Neural crest cell (in vitro differentiated cells): ENCODE measurements at regions not wholly inside any gene's neighbourhood (a gene's known extent, or its start where the extent isn't known, plus 50 kb on each side); places are given as distances from the start of the nearest gene placed in this dataset.
A peak's percentile ranks its signal among the peaks of the same experiment; 100 is the strongest.

ENCODE experiments used
- DNase-seq: peaks from one replicate; pipeline ENCODE4 v3.0.0; 2021; ENCODE audit warnings: low read depth, mixed read lengths, low spot score
- H3K27ac Mint-ChIP-seq: one replicate; pipeline ENCODE4 v1.8.0; 2021; ENCODE audit warnings: mild to moderate bottlenecking, mixed read lengths; ENCODE audit not compliant: unreplicated experiment
- H3K27me3 Mint-ChIP-seq: 2 replicates; pipeline ENCODE4 v1.8.0; 2021; ENCODE audit warnings: low read depth, mild to moderate bottlenecking, mixed read lengths
- H3K36me3 Mint-ChIP-seq: 2 replicates; pipeline ENCODE4 v1.8.0; 2021; ENCODE audit warnings: low read depth, mild to moderate bottlenecking, mixed read lengths
- H3K4me1 Mint-ChIP-seq: 2 replicates; pipeline ENCODE4 v1.8.0; 2021; ENCODE audit warnings: mixed read lengths
- H3K4me3 Mint-ChIP-seq: one replicate; pipeline ENCODE4 v1.8.0; 2021; ENCODE audit warnings: mild to moderate bottlenecking, mixed read lengths
- H3K9me3 Mint-ChIP-seq: 2 replicates; pipeline ENCODE4 v1.8.0; 2021; ENCODE audit warnings: mixed read lengths
- TF ChIP-seq, protein P1 (sequence below): fragments of 200-600 bp; sonication (generic); conservative IDR thresholded peaks from 2 replicates; pipeline ENCODE4 v1.5.0; 2021; ENCODE audit warnings: antibody characterized with exemption, mild to moderate bottlenecking

DNA sequence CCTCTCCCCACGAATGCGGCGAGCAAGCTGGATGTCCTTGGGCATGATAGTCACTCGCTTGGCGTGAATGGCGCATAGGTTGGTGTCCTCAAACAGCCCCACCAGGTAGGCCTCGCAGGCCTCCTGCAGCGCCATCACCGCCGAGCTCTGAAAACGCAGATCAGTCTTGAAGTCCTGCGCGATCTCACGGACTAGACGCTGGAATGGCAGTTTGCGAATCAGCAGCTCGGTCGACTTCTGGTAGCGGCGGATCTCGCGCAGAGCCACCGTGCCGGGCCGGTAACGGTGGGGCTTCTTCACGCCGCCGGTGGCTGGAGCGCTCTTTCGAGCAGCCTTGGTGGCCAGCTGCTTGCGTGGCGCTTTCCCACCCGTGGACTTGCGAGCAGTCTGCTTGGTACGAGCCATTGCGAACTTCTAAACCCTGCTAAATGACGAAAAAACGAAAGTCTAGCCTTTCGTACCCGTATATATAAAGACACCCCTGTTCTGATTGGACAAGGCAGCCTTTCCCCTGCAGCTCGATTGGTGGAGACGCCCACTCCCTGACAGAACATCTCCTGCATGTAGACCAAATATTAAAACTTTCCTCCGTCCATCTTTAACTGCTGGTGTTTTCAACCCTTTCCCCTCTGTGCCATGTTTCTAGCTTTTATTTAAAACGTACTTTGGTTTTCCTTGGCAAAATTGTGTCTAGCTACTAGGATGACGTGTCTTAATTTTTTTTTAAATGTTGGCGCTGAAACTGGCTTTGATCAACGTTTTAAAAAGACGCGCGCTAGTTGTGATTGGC, 109.8 kb downstream of the HFE start:
- Mint-ChIP-seq H3K36me3 (peaks cover 9% of the 10 kb centered on the region), H3K4me3 (peak overlapping the region; percentile 98), H3K4me1 (peaks cover 58% of the 10 kb centered on the region), H3K9me3 (no peaks in the 10 kb centered on the region), H3K27ac (peak overlapping the region; percentile 96), H3K27me3 (peaks cover 24% of the 10 kb centered on the region)
- DNase-seq = peak; percentile 66
- TF ChIP-seq, protein P1, sequence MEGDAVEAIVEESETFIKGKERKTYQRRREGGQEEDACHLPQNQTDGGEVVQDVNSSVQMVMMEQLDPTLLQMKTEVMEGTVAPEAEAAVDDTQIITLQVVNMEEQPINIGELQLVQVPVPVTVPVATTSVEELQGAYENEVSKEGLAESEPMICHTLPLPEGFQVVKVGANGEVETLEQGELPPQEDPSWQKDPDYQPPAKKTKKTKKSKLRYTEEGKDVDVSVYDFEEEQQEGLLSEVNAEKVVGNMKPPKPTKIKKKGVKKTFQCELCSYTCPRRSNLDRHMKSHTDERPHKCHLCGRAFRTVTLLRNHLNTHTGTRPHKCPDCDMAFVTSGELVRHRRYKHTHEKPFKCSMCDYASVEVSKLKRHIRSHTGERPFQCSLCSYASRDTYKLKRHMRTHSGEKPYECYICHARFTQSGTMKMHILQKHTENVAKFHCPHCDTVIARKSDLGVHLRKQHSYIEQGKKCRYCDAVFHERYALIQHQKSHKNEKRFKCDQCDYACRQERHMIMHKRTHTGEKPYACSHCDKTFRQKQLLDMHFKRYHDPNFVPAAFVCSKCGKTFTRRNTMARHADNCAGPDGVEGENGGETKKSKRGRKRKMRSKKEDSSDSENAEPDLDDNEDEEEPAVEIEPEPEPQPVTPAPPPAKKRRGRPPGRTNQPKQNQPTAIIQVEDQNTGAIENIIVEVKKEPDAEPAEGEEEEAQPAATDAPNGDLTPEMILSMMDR = no peak

DNA sequence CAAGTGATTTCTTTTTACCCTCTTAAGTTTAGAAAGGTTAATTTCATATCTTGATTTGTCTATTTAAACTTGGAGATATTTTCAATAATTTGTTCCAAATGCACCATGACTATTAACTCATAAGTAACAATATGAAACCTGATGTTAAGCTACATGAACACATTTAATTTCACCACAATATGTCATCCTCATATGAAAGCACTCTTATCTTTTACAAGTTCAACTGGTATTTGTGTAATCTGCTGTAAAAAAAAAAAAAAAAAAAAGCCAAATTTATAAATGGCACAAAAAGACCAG, 110.4 kb downstream of the HFE start:
- DNase-seq = no peak
- H3K36me3 Mint-ChIP-seq = peaks cover 9% of the 10 kb centered on the region
- TF ChIP-seq, protein P1 = peak; percentile 24
- peak overlapping the region; percentile 98 for H3K4me3 Mint-ChIP-seq
- H3K9me3 Mint-ChIP-seq = no peaks in the 10 kb centered on the region
- H3K4me1 Mint-ChIP-seq = peaks cover 54% of the 10 kb centered on the region
- peak overlapping the region; percentile 96 for H3K27ac Mint-ChIP-seq
- H3K27me3 Mint-ChIP-seq = peaks cover 24% of the 10 kb centered on the region

DNA sequence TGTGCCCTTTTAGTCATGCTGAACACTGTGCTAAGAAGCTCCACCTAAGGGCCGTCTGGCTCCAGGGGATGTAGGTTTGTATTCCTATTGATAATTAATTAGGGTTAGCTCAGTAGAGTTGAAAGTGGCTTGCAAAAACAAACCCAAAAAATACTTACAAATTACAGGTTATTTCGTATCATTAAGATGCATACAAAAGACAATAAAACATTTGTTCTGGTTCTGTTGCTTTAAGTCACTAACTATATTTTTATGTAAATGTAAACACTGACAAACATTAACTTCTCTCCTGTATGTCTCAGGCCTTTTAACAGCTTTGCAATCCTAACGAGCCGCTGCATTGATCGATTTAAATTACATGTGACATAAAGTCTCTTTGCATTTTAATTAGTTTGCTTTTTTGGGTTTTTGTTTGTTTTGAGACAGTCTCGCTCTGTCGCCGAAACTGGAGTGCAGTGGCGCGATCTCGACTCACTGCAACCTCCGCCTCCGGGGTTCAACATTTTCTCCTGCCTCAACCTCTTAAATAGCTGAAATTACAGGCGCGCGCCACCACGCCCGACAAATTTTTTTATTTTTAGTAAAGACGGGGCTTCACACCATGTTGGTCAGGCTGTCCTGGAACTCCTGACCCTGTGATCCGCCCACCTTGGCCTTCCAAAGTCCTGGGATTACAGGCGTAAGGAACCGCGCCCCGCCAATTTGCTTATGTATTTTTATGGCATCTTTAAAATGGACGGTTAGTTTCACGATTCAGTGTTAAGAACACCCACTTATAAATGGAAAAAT, 110.9 kb downstream of the HFE start:
- Mint-ChIP-seq H3K27me3 (peaks cover 24% of the 10 kb centered on the region), H3K27ac (peak overlapping the region; percentile 98), H3K4me1 (peaks cover 53% of the 10 kb centered on the region), H3K9me3 (no peaks in the 10 kb centered on the region), H3K36me3 (peaks cover 9% of the 10 kb centered on the region), H3K4me3 (peak overlapping the region; percentile 98)
- no peak for DNase-seq
- TF ChIP-seq, protein P1 = peak; percentile 7

DNA sequence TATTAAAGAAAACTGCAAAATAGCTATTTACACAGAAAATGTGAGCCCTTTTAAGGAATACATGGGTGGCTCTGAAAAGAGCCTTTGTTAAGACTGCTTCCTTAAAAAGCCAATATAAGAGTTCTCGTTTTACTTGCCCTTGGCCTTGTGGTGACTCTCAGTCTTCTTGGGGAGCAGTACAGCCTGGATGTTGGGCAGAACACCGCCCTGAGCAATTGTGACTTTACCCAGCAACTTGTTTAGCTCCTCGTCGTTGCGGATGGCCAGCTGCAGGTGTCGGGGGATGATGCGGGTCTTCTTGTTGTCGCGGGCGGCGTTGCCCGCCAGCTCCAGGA, 111.5 kb downstream of the HFE start:
- peaks cover 9% of the 10 kb centered on the region for H3K36me3 Mint-ChIP-seq
- peak overlapping the region; percentile 98 for H3K27ac Mint-ChIP-seq
- no peaks in the 10 kb centered on the region for H3K9me3 Mint-ChIP-seq
- peaks cover 24% of the 10 kb centered on the region for H3K27me3 Mint-ChIP-seq
- H3K4me3 Mint-ChIP-seq = peak overlapping the region; percentile 98
- TF ChIP-seq, protein P1 = no peak
- H3K4me1 Mint-ChIP-seq = peaks cover 51% of the 10 kb centered on the region
- DNase-seq = peak; percentile 56

DNA sequence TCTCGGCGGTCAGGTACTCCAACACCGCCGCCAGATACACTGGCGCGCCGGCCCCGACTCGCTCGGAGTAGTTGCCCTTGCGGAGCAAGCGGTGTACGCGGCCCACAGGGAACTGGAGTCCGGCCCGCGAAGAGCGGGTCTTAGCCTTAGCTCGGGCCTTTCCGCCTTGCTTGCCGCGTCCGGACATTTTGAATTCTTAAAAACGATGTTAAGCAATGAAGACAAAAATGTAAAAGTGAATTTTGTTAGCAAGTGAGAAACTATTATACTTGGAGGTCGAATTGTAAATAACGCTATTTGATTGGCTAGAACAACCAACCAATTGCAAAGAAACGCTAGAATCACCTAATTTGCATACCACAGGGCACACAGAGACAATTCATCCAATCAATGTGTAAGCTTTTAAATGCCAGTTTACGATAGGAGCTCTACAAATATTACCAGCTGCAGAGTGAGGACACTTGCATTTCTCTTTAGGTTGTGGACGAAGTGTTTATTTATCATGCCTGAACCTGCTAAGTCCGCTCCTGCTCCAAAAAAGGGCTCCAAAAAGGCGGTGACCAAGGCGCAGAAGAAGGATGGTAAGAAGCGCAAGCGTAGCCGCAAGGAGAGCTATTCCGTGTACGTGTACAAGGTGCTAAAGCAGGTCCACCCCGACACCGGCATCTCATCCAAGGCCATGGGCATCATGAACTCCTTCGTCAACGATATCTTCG, 112.0 kb downstream of the HFE start:
- Mint-ChIP-seq H3K27ac (peak overlapping the region; percentile 98), H3K4me1 (peaks cover 55% of the 10 kb centered on the region), H3K27me3 (peaks cover 24% of the 10 kb centered on the region)

More for the DNA sequence above, 112.0 kb downstream of the HFE start:
- DNase-seq = peak; percentile 55
- Mint-ChIP-seq H3K4me3 (peak overlapping the region; percentile 98), H3K36me3 (peaks cover 9% of the 10 kb centered on the region), H3K9me3 (no peaks in the 10 kb centered on the region)
- TF ChIP-seq, protein P1 = no peak
